Subcutaneous abdominal adipose tissue (tissue), 5 donors: ENCODE measurements at regions not wholly inside any gene's neighbourhood (a gene's known extent, or its start where the extent isn't known, plus 50 kb on each side); places are given as distances from the start of the nearest gene placed in this dataset.

Source experiments
- H3K27ac ChIP-seq: one replicate; pipeline ENCODE4 v1.7.0; 2013; ENCODE audit warnings: low read depth, mild to moderate bottlenecking, inconsistent platforms, low read length, moderate library complexity
- H3K27me3 ChIP-seq, 5 donors: one replicate each; pipeline ENCODE4 v1.7.0; 2013; ENCODE audit warnings: low read length in 5 of 5, inconsistent platforms in 1 of 5; ENCODE audit not compliant: control insufficient read depth in 5 of 5, insufficient read depth in 4 of 5
- H3K36me3 ChIP-seq, 5 donors: one replicate each; pipeline ENCODE4 v1.7.0; 2013; ENCODE audit warnings: low read length in 5 of 5; ENCODE audit not compliant: control insufficient read depth in 5 of 5, insufficient read depth in 5 of 5
- H3K4me1 ChIP-seq, 5 donors: one replicate each; pipeline ENCODE4 v1.7.0; 2013; ENCODE audit warnings: low read length in 5 of 5, mild to moderate bottlenecking in 3 of 5, moderate library complexity in 1 of 5; ENCODE audit not compliant: control insufficient read depth in 5 of 5, insufficient read depth in 5 of 5
- H3K4me3 ChIP-seq, 5 donors: one replicate each; pipeline ENCODE4 v1.7.0; 2013; ENCODE audit warnings: low read length in 5 of 5, low read depth in 1 of 5
- H3K9ac ChIP-seq, 5 donors: one replicate each; pipeline ENCODE4 v1.7.0; 2013; ENCODE audit warnings: low read length in 5 of 5, mild to moderate bottlenecking in 4 of 5, moderate library complexity in 3 of 5
- H3K9me3 ChIP-seq, 5 donors: one replicate each; pipeline ENCODE4 v1.7.0; 2013; ENCODE audit warnings: low read length in 5 of 5; ENCODE audit not compliant: control insufficient read depth in 5 of 5
- donor health status: healthy.
- donor health status: healthy.
- donor health status: healthy.
- donor health status: healthy.
- donor health status: healthy.

GRCh38 chr13:68627379-68627778 lies 1397.2 kb upstream of the PCDH9 start:
- H3K27me3 ChIP-seq: no peaks in the 10 kb centered on the region
- H3K9ac ChIP-seq: no peak overlapping the region
- H3K9me3 ChIP-seq: no peaks in the 10 kb centered on the region
- H3K4me1 ChIP-seq: no peaks in the 10 kb centered on the region
- no peak overlapping the region for H3K27ac ChIP-seq
- H3K36me3 ChIP-seq: no peaks in the 10 kb centered on the region
- H3K4me3 ChIP-seq: no peak overlapping the region

- H3K4me1 ChIP-seq: no peaks in the 10 kb centered on the region
- peaks cover 0 to 8% (median 0%) of the 10 kb centered on the region in 5 donors for H3K9me3 ChIP-seq
- H3K4me3 ChIP-seq: no peak overlapping the region
- no peaks in the 10 kb centered on the region for H3K27me3 ChIP-seq
- no peaks in the 10 kb centered on the region for H3K36me3 ChIP-seq
- H3K27ac ChIP-seq: no peak overlapping the region
- H3K9ac ChIP-seq: no peak overlapping the region
These were observed 1386.6 kb upstream of the PCDH9 start for GRCh38 chr13:68616600-68617222.

- H3K27ac ChIP-seq: no peak overlapping the region
- H3K9me3 ChIP-seq: no peaks in the 10 kb centered on the region
- H3K9ac ChIP-seq: no peak overlapping the region
- H3K4me3 ChIP-seq: no peak overlapping the region
- no peaks in the 10 kb centered on the region for H3K36me3 ChIP-seq
- H3K27me3 ChIP-seq: no peaks in the 10 kb centered on the region
- H3K4me1 ChIP-seq: no peaks in the 10 kb centered on the region
These were observed 1379.5 kb upstream of the PCDH9 start for GRCh38 chr13:68609661-68610060.

GRCh38 chr13:68608147-68608546 lies 1378.0 kb upstream of the PCDH9 start:
- Histone ChIP-seq H3K9ac (no peak overlapping the region), H3K4me1 (no peaks in the 10 kb centered on the region), H3K4me3 (no peak overlapping the region), H3K36me3 (no peaks in the 10 kb centered on the region), H3K9me3 (no peaks in the 10 kb centered on the region), H3K27me3 (no peaks in the 10 kb centered on the region), H3K27ac (no peak overlapping the region)

DNA sequence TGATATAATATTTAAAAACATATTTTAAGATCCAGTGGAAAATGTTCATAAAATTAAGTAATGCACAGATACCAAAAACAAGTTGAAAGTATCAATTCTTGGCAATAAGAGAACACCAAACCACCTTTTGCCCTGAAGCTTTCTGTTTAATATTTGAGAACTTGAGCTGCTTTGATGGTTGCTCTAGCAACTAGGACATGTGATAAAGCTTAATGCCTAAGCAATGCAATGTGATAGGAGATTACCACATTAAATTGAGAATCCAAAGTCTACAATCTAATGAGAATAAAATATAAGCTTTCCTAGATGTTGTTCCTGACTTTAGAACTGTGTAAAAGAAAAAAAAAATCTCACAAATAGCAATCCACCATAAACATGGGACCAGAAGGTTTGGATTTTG lies 1367.5 kb upstream of the PCDH9 start:
- H3K27ac ChIP-seq: no peak overlapping the region
- no peaks in the 10 kb centered on the region for H3K4me1 ChIP-seq
- H3K4me3 ChIP-seq: no peak overlapping the region
- no peaks in the 10 kb centered on the region for H3K27me3 ChIP-seq
- no peak overlapping the region for H3K9ac ChIP-seq
- H3K9me3 ChIP-seq: no peaks in the 10 kb centered on the region
- no peaks in the 10 kb centered on the region for H3K36me3 ChIP-seq

DNA sequence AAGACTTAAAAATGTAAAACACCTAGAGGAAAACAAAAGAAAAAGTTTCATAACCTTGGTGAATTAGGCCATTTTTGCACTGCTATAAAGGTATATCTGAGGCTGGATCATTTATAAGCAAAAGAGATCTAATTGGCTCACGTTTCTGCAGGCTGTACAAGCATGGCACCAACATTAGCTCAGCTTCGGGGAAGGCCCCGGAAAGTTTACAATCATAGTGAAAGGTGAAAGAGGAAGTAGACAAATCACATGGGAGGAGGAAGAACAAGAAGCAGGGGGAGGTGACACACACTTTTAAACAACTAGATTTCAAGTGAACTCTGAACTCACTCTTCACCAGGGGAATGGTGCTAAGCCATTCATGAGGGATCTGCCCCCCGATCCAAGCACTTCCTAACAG lies 1358.5 kb upstream of the PCDH9 start:
- Histone ChIP-seq H3K9me3 (no peaks in the 10 kb centered on the region), H3K27ac (no peak overlapping the region), H3K4me3 (no peak overlapping the region), H3K27me3 (no peaks in the 10 kb centered on the region), H3K9ac (no peak overlapping the region), H3K4me1 (no peaks in the 10 kb centered on the region), H3K36me3 (no peaks in the 10 kb centered on the region)

DNA sequence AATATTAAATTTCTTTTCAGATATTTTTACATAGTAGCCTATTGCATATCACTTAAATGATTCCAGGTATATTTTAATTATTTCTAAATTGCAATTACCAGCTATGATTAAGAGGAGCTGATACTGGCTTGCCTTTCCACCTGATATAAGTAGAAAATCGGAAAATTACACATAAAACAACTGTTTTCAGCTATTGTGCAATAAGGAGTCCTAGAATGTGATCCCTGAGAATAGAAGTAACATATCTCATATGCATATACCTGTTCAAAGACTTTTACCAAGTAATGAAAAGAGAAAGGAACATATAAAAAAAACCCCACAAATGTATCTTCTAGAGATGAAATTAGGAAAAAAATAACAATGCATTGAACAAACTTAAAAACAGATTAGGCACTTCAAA lies 1354.6 kb upstream of the PCDH9 start:
- H3K4me3 ChIP-seq: no peak overlapping the region
- no peaks in the 10 kb centered on the region for H3K4me1 ChIP-seq
- H3K27me3 ChIP-seq: no peaks in the 10 kb centered on the region

GRCh38 chr13:68574053-68574452 lies 1343.9 kb upstream of the PCDH9 start:
- Histone ChIP-seq H3K9ac (no peak overlapping the region), H3K9me3 (no peaks in the 10 kb centered on the region), H3K36me3 (no peaks in the 10 kb centered on the region), H3K27ac (no peak overlapping the region), H3K4me3 (no peak overlapping the region), H3K27me3 (no peaks in the 10 kb centered on the region), H3K4me1 (no peaks in the 10 kb centered on the region)

More for the DNA sequence above, 1354.6 kb upstream of the PCDH9 start:
- no peaks in the 10 kb centered on the region for H3K36me3 ChIP-seq
- H3K9ac ChIP-seq: no peak overlapping the region
- H3K27ac ChIP-seq: no peak overlapping the region
- H3K9me3 ChIP-seq: no peaks in the 10 kb centered on the region

GRCh38 chr13:68551701-68552522 lies 1321.8 kb upstream of the PCDH9 start:
- Histone ChIP-seq H3K27me3 (no peaks in the 10 kb centered on the region), H3K4me3 (peak overlapping the region in 1 of 5 donors; percentile 20), H3K9me3 (peaks cover 0 to 2% (median 0%) of the 10 kb centered on the region in 5 donors), H3K4me1 (no peaks in the 10 kb centered on the region), H3K9ac (no peak overlapping the region), H3K27ac (no peak overlapping the region), H3K36me3 (no peaks in the 10 kb centered on the region)

DNA sequence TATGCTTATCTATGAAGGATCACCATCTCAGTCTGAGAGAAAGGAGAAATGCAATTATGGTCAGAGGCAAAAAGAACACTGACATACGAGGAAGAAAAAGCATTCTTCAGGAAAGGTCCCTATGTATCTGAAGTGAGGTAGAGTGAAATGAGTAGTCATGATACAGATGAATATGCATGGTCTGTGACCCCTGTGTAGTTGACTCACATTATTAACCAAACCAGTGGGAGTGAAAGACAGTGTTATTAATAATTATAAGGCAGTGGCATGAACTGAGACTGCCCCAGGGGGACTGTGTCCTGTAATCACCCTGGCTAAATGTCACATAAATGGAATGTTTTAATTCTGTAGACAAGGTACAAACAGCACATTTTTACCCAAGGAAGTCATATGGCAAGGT lies 1320.2 kb upstream of the PCDH9 start:
- Histone ChIP-seq H3K9ac (no peak overlapping the region), H3K27me3 (no peaks in the 10 kb centered on the region), H3K4me1 (no peaks in the 10 kb centered on the region), H3K4me3 (no peak overlapping the region), H3K9me3 (peaks cover 0 to 2% (median 0%) of the 10 kb centered on the region in 5 donors), H3K36me3 (no peaks in the 10 kb centered on the region), H3K27ac (no peak overlapping the region)
